HG03039 (cell line): ENCODE measurements at regions not wholly inside any gene's neighbourhood (a gene's known extent, or its start where the extent isn't known, plus 50 kb on each side); places are given as distances from the start of the nearest gene placed in this dataset.
"Not testable (repeated sequence)": the region's sequence is repeated elsewhere in the genome, so short reads cannot be mapped to it uniquely, and the experiment has no call there.

Experiments
- ATAC-seq: cut with Tn5 transposase; IDR thresholded peaks from one replicate; pipeline ENCODE4 v1.9.1; 2021; ENCODE audit warnings: mild to moderate bottlenecking, moderate library complexity; ENCODE audit not compliant: unreplicated experiment

GRCh38 chr3:10623578-10624275 is 118.3 kb upstream of the ATP2B2 start:
- ATAC-seq, result no peak

GRCh38 chr3:10625323-10625722 is 119.9 kb upstream of the ATP2B2 start:
- no peak for ATAC-seq

- ATAC-seq, result no peak
Observed at GRCh38 chr3:10627884-10628572, 122.6 kb upstream of the ATP2B2 start.

- no peak for ATAC-seq
Observed at GRCh38 chr3:10628891-10629670, 123.7 kb upstream of the ATP2B2 start.

DNA sequence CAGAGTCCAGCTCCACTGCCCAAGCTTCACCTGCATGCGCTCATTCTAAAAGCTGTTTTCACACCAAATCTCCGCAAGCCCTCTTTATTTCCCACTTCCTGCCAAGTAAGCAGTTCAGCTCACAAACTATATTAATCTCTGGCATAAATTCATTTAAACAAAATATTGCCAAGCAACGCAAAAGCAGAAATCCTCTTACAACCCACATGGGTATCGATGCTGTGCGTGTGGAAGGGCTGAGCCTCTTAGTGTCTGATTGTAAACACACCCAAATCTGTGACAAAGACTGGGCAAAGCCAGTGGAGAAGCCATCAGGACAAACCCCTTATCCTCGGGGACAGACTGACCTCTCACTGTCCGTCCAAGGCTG is 124.3 kb upstream of the ATP2B2 start:
- ATAC-seq, result no peak

GRCh38 chr3:10631224-10631623 is 125.8 kb upstream of the ATP2B2 start:
- no peak for ATAC-seq

- ATAC-seq, result no peak
Observed at GRCh38 chr3:10632125-10632524, 126.7 kb upstream of the ATP2B2 start.

DNA sequence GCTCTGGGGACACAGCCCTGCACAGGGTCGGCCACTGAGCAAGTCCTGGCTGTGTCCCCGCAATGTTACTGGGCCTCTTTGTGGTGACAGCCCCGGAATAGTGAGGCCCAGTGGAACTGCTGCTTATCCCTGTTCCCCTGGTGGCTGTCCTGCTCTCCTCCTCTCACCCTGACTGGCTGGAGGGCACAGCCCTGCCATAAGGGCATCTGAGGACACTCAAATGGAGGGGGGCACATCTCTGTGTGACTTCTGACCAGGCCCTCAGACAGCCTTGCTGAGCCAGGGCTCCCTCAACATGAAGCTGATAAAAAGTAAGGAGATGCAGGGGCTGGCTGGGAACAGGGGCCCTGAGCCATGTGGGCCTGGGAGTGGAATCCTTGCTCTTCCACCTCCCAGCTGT is 127.4 kb upstream of the ATP2B2 start:
- ATAC-seq, result no peak

DNA sequence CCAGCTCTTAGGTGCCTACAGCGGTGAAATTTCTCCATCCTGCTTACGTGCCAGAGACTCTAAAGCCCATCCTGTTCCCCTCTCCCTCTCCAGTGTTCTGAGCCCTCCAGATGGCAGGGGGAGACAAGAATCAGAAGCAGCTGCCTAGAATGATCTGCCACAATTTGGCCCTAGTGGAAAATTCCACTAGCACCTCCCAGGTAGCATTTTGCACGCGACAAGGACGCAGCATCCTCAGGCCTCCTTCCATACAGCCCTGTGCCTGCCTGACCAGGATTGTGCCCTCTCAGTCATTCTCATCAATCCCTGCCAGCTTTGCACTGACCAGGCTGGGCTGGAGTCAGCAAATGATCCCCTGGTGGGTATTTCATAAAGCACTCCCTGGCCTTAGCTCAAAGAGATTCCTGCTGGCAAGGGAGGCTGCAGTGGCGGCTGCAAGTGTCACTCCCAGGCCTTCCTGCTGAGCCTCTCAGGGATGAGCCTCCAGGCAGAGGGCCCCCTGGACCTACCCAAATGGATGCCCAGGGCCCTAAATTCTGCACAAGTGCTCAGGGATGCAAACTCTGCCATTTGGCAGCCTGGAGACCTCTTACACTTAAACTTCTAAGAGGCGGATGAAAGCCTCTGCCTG is 130.2 kb upstream of the ATP2B2 start:
- no peak for ATAC-seq

GRCh38 chr3:10637342-10637741 is 132.0 kb upstream of the ATP2B2 start:
- ATAC-seq, result no peak

DNA sequence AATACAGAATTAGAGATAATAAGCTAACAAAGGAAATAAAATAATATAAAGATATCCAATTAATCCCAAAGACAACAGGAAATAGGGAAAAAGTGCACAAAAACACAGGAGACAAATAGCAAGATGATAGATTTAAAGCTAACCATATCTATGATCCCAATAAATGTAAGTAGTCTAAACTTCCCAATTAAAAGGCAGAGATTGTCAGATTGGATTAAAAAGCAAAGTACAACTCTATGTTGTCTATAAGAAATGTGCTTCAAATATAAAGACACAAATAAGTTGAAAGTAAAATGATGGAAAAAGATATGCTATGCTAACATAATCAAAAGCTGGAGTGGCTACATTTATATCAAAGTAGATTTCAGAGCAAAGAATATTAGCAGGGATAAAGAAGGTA is 133.1 kb upstream of the ATP2B2 start:
- no peak for ATAC-seq

- no peak for ATAC-seq
Observed at GRCh38 chr3:10641760-10642159, 136.4 kb upstream of the ATP2B2 start.

GRCh38 chr3:10644189-10644588 is 138.8 kb upstream of the ATP2B2 start:
- ATAC-seq, result no peak

GRCh38 chr3:10645800-10646199 is 140.4 kb upstream of the ATP2B2 start:
- ATAC-seq, result no peak

DNA sequence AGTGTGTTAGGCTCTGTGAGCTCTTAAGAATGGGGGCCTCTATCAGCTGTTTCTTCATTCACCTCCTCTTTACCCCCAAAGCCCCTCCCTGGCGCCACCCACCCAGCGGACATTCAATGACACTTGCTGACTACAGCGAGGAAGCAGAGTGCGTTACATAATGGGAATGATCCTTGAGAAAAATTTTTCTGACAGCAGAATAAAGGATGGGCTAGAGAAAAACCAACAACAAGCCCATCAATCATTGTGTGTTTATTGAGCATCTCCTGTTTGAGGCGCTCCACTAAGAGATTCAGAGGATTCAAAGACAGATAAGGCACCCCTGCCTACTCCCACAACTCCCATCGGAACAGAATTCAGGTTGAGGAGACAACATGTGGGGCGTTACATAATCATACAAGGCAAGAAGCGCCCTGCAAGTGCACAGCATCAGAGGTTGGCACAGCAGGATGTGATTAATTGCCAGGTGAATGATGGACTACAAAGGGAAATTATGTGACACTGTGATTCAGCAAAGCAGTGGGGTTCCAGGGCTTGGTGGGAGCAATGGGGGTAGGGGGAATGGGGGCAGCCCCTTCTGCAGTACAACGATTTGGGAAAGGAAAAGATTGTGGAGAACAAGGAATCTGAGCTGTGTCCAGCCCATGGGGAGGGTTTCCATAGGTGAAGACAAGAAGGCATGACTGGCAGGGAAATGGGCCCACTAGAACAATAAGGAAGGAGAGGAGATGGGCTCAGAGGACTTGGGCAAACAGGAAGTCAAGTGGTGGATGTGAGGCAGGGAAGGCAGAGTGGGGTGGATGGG is 141.3 kb upstream of the ATP2B2 start:
- no peak for ATAC-seq

DNA sequence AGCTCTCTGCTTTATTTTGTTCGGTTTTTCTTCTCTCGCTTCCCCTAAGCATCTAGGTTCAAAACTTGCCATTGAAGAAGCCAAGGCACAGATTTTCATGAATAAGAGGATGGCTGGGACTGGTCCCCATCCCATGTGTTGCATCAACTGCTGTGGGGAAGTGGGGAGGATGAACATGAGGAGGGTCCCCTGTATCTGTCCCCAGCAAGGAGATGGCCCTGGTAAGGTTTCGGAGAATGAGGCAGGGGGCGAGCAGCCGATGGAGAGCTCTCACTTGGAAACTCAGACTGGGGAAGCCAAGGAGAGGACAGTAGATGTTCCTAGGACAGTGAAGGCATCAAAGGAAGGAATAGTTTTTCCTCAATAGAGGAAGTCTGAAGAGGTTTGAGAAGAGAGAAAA is 142.0 kb upstream of the ATP2B2 start:
- ATAC-seq, result no peak

DNA sequence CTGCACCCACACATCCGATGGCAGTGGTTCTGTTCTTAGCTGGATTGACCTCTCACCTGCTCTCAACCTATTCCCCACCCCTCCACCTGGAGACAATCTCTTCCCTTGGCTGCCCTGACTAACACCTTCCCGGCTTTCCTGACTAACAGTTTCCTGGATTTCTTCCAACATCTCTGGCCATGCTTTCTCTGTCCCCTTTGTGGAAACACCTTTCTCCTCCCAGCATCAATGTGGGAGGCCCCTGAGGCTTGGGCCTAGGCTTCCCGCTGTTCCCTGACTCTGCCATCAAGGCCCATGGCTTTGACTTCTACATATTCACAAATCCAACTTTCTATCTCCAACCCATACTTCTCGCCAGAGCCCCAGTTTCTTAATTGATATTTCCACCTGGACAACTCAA is 142.8 kb upstream of the ATP2B2 start:
- no peak for ATAC-seq

- ATAC-seq, result not testable (repeated sequence)
Observed at GRCh38 chr3:10649463-10649862, 144.1 kb upstream of the ATP2B2 start.

- ATAC-seq, result no peak
Observed at GRCh38 chr3:10651506-10651905, 146.1 kb upstream of the ATP2B2 start.

GRCh38 chr3:10653241-10653640 is 147.9 kb upstream of the ATP2B2 start:
- no peak for ATAC-seq
